ENCODE measurements at regions not wholly inside any gene's neighbourhood (a gene's known extent, or its start where the extent isn't known, plus 50 kb on each side); places are given as distances from the start of the nearest gene placed in this dataset.

- no peak for TF ChIP-seq EP300 (IDR thresholded peaks at IDR 0.05)
- no peak for TF ChIP-seq CTCF (IDR thresholded peaks at IDR 0.05)
- TF ChIP-seq POLR2A (IDR thresholded peaks at IDR 0.05) = no peak
Measured at GRCh38 chr3:18189282-18190050, 235.7 kb downstream of the SATB1 start.
